Thyroid gland (tissue), 4 donors: ENCODE measurements at regions not wholly inside any gene's neighbourhood (a gene's known extent, or its start where the extent isn't known, plus 50 kb on each side); places are given as distances from the start of the nearest gene placed in this dataset.

Source experiments
- CTCF ChIP-seq, 6 experiments: fragments of 200-600 bp in 3 of 6; fragments of 450-650 bp in 3 of 6; sonication (generic) in 3 of 6; IDR thresholded peaks; one replicate each; pipeline ENCODE4 v1.5.1; 2016 to 2019; ENCODE audit warnings: antibody characterized with exemption in 6 of 6, mild to moderate bottlenecking in 2 of 6, inconsistent platforms in 1 of 6, moderate library complexity in 1 of 6
- POLR2A ChIP-seq, 2 donors: fragments of 450-650 bp; IDR thresholded peaks; one replicate each; pipeline ENCODE4 v1.6.1; 2017; ENCODE audit warnings: antibody characterized with exemption in 2 of 2, mild to moderate bottlenecking in 2 of 2, moderate library complexity in 1 of 2

DNA sequence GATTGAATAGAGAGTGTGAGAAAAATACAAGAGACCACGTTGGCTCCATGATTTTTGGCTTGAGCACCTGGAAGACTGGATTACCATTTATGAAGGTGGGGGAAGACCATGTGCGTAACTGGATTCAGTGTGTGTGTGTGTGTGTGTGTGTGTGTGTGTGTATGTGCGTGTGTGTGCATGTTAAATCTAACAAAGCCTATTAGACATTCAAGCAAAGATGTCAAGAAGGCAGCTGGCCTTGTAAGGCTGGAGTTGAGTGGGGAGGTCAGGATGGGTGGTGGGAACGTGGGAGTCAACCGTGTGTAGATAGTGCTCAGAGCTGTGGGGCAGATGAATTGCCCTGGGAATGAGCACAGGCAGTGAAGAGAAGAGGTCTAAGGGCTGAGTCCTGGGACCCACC, 293.8 kb upstream of the POU3F1 start:
- TF ChIP-seq CTCF (IDR thresholded peaks at IDR 0.05): no peak
- TF ChIP-seq POLR2A (IDR thresholded peaks at IDR 0.05): no peak
